T-cell (primary cell): ENCODE measurements at regions not wholly inside any gene's neighbourhood (a gene's known extent, or its start where the extent isn't known, plus 50 kb on each side); places are given as distances from the start of the nearest gene placed in this dataset.

Experiments
- ATAC-seq, 4 experiments: fragments of 200-7000 bp in 3 of 4; fragments of 150-1000 bp in 1 of 4; cut with Tn5 transposase; replicated peaks in 1 of 4; 1 replicate in 3 of 4; 2 replicates in 1 of 4; pipeline ENCODE4 v1.10.0; 2021; ENCODE audit warnings: moderate library complexity in 3 of 4, mild to moderate bottlenecking in 2 of 4, moderate number of reproducible peaks in 1 of 4
- CTCF ChIA-PET, 2 donors: fragments of 300-600 bp; sonication (Branson Sonifier 250); formaldehyde crosslinking; loops; one replicate each; lab custom pipeline; 2022; ENCODE audit warnings: antibody characterized with exemption in 2 of 2; lab: Charles Lee
- POLR2A ChIA-PET, 2 donors: fragments of 300-600 bp; sonication (Branson Sonifier 250); formaldehyde crosslinking; loops; one replicate each; lab custom pipeline; 2022; ENCODE audit warnings: antibody characterized with exemption in 2 of 2; lab: Charles Lee
- DNase-seq, 35 experiments: peaks; one replicate each; pipeline versions ENCODE4 v3.0.0 to v3.0.0-alpha.2; 2013 to 2023
- H3K27ac ChIP-seq: one replicate; pipeline ENCODE4 v1.5.1; 2013; ENCODE audit warnings: low read length
- H3K27me3 ChIP-seq, 2 experiments: replicated peaks in 1 of 2; 1 replicate in 1 of 2; 2 replicates in 1 of 2; pipeline versions ENCODE4 v1.6.1 to v1.7.0; 2013; ENCODE audit warnings: low read length in 1 of 2, mixed read lengths in 1 of 2; ENCODE audit not compliant: control insufficient read depth in 2 of 2, insufficient read depth in 2 of 2; ENCODE audit errors: extremely low read depth in 1 of 2
- H3K36me3 ChIP-seq, 2 donors: 1 replicate in 1 of 2; 2 replicates in 1 of 2; pipeline versions ENCODE4 v1.6.1 to v1.7.0; 2013; ENCODE audit warnings: low read length in 1 of 2; ENCODE audit not compliant: control insufficient read depth in 2 of 2, insufficient read depth in 1 of 2; ENCODE audit errors: extremely low read depth in 1 of 2
- H3K4me1 ChIP-seq, 2 experiments: 1 replicate in 1 of 2; 2 replicates in 1 of 2; pipeline versions ENCODE4 v1.6.1 to v1.7.0; 2013; ENCODE audit warnings: low read length in 2 of 2, mixed read lengths in 1 of 2; ENCODE audit not compliant: insufficient read depth in 2 of 2, control insufficient read depth in 1 of 2; ENCODE audit errors: extremely low read depth in 1 of 2
- H3K4me3 ChIP-seq, 2 donors: 1 replicate in 1 of 2; 2 replicates in 1 of 2; pipeline versions ENCODE4 v1.5.1 to v1.7.0; 2013; ENCODE audit warnings: mild to moderate bottlenecking in 2 of 2, low read length in 1 of 2, moderate library complexity in 1 of 2; ENCODE audit not compliant: control insufficient read depth in 1 of 2; ENCODE audit errors: extremely low read depth in 1 of 2
- H3K9me3 ChIP-seq: 2 replicates; pipeline ENCODE4 v1.7.0; 2013
- H3K27ac Mint-ChIP-seq, 2 donors: one replicate each; pipeline ENCODE4 v1.8.0; 2020 to 2021; ENCODE audit warnings: mild to moderate bottlenecking in 2 of 2, mixed read lengths in 2 of 2
- H3K27me3 Mint-ChIP-seq, 2 donors: one replicate each; pipeline ENCODE4 v1.8.0; 2021 to 2022; ENCODE audit warnings: mixed read lengths in 2 of 2
- H3K36me3 Mint-ChIP-seq: one replicate; pipeline ENCODE4 v1.8.0; 2021; ENCODE audit warnings: mixed read lengths
- H3K4me1 Mint-ChIP-seq, 3 donors: one replicate each; pipeline ENCODE4 v1.8.0; 2020 to 2022; ENCODE audit warnings: mixed read lengths in 3 of 3, mild to moderate bottlenecking in 1 of 3
- H3K4me3 Mint-ChIP-seq, 3 donors: one replicate each; pipeline ENCODE4 v1.8.0; 2020 to 2022; ENCODE audit warnings: mild to moderate bottlenecking in 3 of 3, mixed read lengths in 3 of 3, moderate library complexity in 3 of 3
- H3K9me3 Mint-ChIP-seq, 3 donors: one replicate each; pipeline ENCODE4 v1.8.0; 2020 to 2022; ENCODE audit warnings: mixed read lengths in 3 of 3
- WGBS: methylation state at CpG from one replicate; pipeline ENCODE4 v1.1.5; 2013; ENCODE audit warnings: missing lambda C conversion rate; ENCODE audit not compliant: insufficient coverage; 5-methylcytosine and 5-hydroxymethylcytosine counted together

GRCh38 chr13:90412980-90413379, 934.5 kb upstream of the MIR17HG start:
- no peak for DNase-seq
- H3K4me3 ChIP-seq: no peak overlapping the region
- H3K36me3 ChIP-seq: no peaks in the 10 kb centered on the region
- 17% methylated on average over 1 of the region's 2 CpGs for WGBS
- Mint-ChIP-seq H3K4me3 (no peak overlapping the region), H3K9me3 (peaks cover 3 to 22% (median 3%) of the 10 kb centered on the region in 3 donors), H3K27me3 (no peaks in the 10 kb centered on the region), H3K27ac (no peak overlapping the region), H3K4me1 (no peaks in the 10 kb centered on the region), H3K36me3 (no peaks in the 10 kb centered on the region)
- H3K27ac ChIP-seq: no peak overlapping the region
- H3K9me3 ChIP-seq: no peaks in the 10 kb centered on the region
- CTCF ChIA-PET: no interaction called here
- no peak for ATAC-seq
- POLR2A ChIA-PET: no interaction called here
- H3K27me3 ChIP-seq: no peaks in the 10 kb centered on the region
- H3K4me1 ChIP-seq: no peaks in the 10 kb centered on the region

- DNase-seq: no peak
- CTCF ChIA-PET: no interaction called here
- Histone ChIP-seq H3K4me3 (no peak overlapping the region), H3K27me3 (no peaks in the 10 kb centered on the region), H3K27ac (no peak overlapping the region), H3K36me3 (no peaks in the 10 kb centered on the region), H3K4me1 (no peaks in the 10 kb centered on the region), H3K9me3 (no peaks in the 10 kb centered on the region)
- no CpG with 5 or more reads among the region's 1 CpG for WGBS
- no peaks in the 10 kb centered on the region for H3K36me3 Mint-ChIP-seq
- no peaks in the 10 kb centered on the region for H3K27me3 Mint-ChIP-seq
- POLR2A ChIA-PET: no interaction called here
- peaks cover 3 to 19% (median 6%) of the 10 kb centered on the region in 3 donors for H3K9me3 Mint-ChIP-seq
- H3K27ac Mint-ChIP-seq: no peak overlapping the region
- no peak for ATAC-seq
- H3K4me3 Mint-ChIP-seq: no peak overlapping the region
- H3K4me1 Mint-ChIP-seq: no peaks in the 10 kb centered on the region
These were observed 933.9 kb upstream of the MIR17HG start for GRCh38 chr13:90413548-90413947.

DNA sequence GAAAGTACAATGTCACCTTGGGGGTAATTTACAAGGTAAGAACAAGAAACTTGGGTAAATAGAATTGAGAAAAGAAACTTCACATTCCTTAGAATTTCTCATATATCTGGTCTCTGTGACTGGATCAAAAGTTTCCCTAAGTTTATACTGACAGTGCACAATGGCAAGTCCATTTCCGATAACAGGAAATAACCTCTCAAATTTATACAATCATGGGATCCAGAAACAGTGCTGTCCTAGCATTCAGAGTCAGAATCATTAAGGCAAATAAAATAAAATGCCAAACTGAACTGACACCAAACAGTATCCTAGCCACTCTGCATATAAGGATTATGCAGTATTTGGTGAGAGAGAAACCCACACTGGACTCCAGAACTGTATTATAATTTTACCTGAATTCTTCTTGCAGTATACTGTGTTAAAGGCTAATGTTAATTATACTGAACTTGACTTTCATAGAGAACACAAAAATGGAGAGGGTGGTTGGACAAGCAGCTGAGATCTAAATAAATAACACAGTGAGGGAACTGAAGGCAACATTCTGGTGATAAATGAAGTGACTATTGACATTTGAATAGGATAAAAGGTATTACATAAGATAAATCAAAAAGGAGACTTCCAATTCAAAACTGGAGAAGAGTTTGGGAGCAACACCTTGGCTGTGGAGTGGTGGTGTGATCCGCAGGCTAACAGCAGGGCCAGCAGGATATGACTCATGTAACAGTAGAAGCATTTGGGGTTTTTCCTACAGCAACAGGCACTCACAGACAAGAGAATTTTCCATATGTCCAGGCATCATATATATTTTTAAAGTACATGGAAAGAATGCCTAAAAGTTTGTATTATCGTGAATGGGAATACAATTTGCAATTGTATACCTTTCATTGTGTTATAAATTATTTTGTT, 932.5 kb upstream of the MIR17HG start:
- ATAC-seq (no peak), DNase-seq (no peak)
- H3K27me3 Mint-ChIP-seq: no peaks in the 10 kb centered on the region
- WGBS: 83% methylated on average over 1 of the region's 3 CpGs
- no peaks in the 10 kb centered on the region for H3K36me3 ChIP-seq
- ChIA-PET POLR2A (interaction anchor here in 1 of 2 donors (0.5 kb wide), 1 partner anchor 48 kb away, joined by 3 read pairs; no protein-coding TSS in a partner anchor), CTCF (no interaction called here)
- H3K4me1 Mint-ChIP-seq: no peaks in the 10 kb centered on the region
- no peak overlapping the region for H3K27ac ChIP-seq
- H3K36me3 Mint-ChIP-seq: no peaks in the 10 kb centered on the region
- H3K4me3 ChIP-seq: no peak overlapping the region
- H3K27ac Mint-ChIP-seq: no peak overlapping the region
- peaks cover 3 to 13% (median 7%) of the 10 kb centered on the region in 3 donors for H3K9me3 Mint-ChIP-seq
- no peak overlapping the region for H3K4me3 Mint-ChIP-seq
- no peaks in the 10 kb centered on the region for H3K4me1 ChIP-seq
- no peaks in the 10 kb centered on the region for H3K27me3 ChIP-seq
- H3K9me3 ChIP-seq: no peaks in the 10 kb centered on the region

- Histone ChIP-seq H3K4me1 (no peaks in the 10 kb centered on the region), H3K27me3 (no peaks in the 10 kb centered on the region), H3K27ac (no peak overlapping the region), H3K4me3 (no peak overlapping the region), H3K9me3 (no peaks in the 10 kb centered on the region), H3K36me3 (no peaks in the 10 kb centered on the region)
- ChIA-PET POLR2A (interaction anchor here in 1 of 2 donors (0.5 kb wide), 1 partner anchor 47 kb away, joined by 3 read pairs; no protein-coding TSS in a partner anchor), CTCF (no interaction called here)
- 40% methylated on average over 1 of the region's 3 CpGs for WGBS
- Mint-ChIP-seq H3K27ac (no peak overlapping the region), H3K9me3 (peaks cover 8 to 14% (median 12%) of the 10 kb centered on the region in 3 donors), H3K27me3 (no peaks in the 10 kb centered on the region), H3K4me1 (no peaks in the 10 kb centered on the region), H3K36me3 (no peaks in the 10 kb centered on the region), H3K4me3 (no peak overlapping the region)
- ATAC-seq (no peak), DNase-seq (no peak)
These were observed 931.6 kb upstream of the MIR17HG start for GRCh38 chr13:90415902-90416301.

GRCh38 chr13:90416519-90416918, 931.0 kb upstream of the MIR17HG start:
- no peaks in the 10 kb centered on the region for H3K4me1 Mint-ChIP-seq
- no peaks in the 10 kb centered on the region for H3K36me3 ChIP-seq
- CTCF ChIA-PET: no interaction called here
- no peak overlapping the region for H3K27ac Mint-ChIP-seq
- H3K4me3 ChIP-seq: no peak overlapping the region
- no peaks in the 10 kb centered on the region for H3K9me3 ChIP-seq
- POLR2A ChIA-PET: no interaction called here
- no peak overlapping the region for H3K4me3 Mint-ChIP-seq
- no peak overlapping the region for H3K27ac ChIP-seq
- DNase-seq (no peak), ATAC-seq (no peak)
- H3K36me3 Mint-ChIP-seq: no peaks in the 10 kb centered on the region
- no peaks in the 10 kb centered on the region for H3K27me3 Mint-ChIP-seq
- H3K4me1 ChIP-seq: no peaks in the 10 kb centered on the region
- 0% methylated on average over 1 of the region's 5 CpGs for WGBS
- H3K27me3 ChIP-seq: no peaks in the 10 kb centered on the region
- H3K9me3 Mint-ChIP-seq: peaks cover 10 to 18% (median 15%) of the 10 kb centered on the region in 3 donors

DNA sequence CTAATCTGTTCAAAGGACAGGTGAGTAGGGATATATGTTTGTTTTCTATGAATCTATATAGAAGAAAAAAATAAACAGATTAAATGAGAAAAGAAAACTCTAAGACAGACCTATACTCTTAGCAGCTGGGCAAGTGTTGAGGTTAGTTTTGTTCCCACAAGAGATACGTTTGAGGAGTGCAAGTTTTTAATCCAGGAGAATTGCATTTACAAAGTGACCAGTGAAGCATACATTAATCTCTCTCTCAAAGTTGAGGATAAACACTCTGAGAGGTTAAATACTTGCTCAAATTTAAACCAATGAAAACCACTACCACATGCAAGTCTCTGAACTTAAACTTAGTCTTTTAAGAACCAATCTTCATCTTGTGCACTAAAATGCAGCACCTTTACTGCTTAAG, 930.5 kb upstream of the MIR17HG start:
- CTCF ChIA-PET: no interaction called here

More for the DNA sequence above, 930.5 kb upstream of the MIR17HG start:
- Histone ChIP-seq H3K4me3 (no peak overlapping the region), H3K9me3 (no peaks in the 10 kb centered on the region), H3K27me3 (no peaks in the 10 kb centered on the region), H3K4me1 (no peaks in the 10 kb centered on the region), H3K36me3 (no peaks in the 10 kb centered on the region), H3K27ac (no peak overlapping the region)
- no peaks in the 10 kb centered on the region for H3K36me3 Mint-ChIP-seq
- H3K4me1 Mint-ChIP-seq: no peaks in the 10 kb centered on the region
- DNase-seq: no peak
- H3K27me3 Mint-ChIP-seq: no peaks in the 10 kb centered on the region
- no CpG with 5 or more reads among the region's 1 CpG for WGBS
- H3K9me3 Mint-ChIP-seq: peaks cover 10 to 18% (median 15%) of the 10 kb centered on the region in 3 donors
- no peak overlapping the region for H3K4me3 Mint-ChIP-seq
- POLR2A ChIA-PET: no interaction called here
- ATAC-seq: no peak
- H3K27ac Mint-ChIP-seq: no peak overlapping the region
